ENCODE measurements at regions not wholly inside any gene's neighbourhood (a gene's known extent, or its start where the extent isn't known, plus 50 kb on each side); places are given as distances from the start of the nearest gene placed in this dataset.

DNA sequence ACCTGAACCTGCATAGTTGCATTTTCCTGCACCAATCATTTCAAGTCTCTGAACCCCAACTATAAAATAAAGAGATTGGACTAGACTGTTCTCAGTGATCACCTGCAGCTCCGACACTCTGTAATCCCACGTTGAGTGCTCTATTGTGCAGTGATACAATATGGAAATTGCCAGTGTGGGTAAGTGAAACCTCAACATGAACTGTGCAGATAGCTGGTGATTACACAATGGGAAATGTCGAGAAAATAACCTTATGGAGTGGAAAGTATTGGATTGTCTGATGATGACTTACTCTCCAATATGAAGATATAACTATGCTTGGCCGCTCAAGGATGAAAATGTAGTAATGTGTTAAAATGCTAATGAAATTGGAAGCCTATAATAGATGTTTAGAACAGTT is 293.1 kb upstream of the BRINP1 start:
- no peak for DNase-seq (ENCODE audit: low read depth, low spot score)

DNA sequence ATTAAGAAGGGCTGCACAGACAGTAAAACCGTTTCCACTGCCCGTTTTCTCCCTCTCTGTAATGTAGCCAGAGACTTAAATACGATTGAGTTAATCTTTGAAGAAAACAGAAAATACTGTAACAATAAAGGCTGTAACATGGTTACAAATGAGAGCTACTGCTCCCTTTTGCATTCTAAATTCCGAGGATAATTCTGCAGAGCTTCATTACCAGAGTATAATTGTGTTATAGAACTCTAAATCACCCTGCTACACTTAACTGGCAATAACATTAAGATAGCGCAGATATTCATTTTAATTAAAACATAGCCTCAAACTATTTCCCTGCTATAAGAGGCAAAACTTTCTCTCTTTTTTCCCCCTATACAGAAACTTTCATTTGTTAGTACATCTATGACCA is 283.7 kb upstream of the BRINP1 start:
- no peak for DNase-seq (ENCODE audit: low read depth, low spot score)

DNA sequence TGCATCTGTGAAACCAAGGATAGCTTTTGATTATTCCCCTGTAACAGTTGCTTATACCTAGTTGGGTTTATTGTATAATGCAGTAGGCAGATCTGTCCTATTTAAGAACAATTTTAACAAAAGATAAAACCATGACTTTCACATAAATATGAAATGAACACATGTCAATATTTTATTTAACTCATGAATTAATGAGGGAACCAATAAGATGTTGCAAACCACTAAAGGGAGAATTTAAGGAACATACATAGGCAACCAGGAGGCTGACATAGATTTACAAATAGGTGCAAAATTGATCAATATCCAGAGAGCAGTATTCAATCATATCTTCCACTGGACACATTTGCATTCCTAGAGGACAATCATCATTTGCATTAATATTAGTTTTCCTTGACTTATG is 280.0 kb upstream of the BRINP1 start:
- no peak for DNase-seq (ENCODE audit: low read depth, low spot score)

DNA sequence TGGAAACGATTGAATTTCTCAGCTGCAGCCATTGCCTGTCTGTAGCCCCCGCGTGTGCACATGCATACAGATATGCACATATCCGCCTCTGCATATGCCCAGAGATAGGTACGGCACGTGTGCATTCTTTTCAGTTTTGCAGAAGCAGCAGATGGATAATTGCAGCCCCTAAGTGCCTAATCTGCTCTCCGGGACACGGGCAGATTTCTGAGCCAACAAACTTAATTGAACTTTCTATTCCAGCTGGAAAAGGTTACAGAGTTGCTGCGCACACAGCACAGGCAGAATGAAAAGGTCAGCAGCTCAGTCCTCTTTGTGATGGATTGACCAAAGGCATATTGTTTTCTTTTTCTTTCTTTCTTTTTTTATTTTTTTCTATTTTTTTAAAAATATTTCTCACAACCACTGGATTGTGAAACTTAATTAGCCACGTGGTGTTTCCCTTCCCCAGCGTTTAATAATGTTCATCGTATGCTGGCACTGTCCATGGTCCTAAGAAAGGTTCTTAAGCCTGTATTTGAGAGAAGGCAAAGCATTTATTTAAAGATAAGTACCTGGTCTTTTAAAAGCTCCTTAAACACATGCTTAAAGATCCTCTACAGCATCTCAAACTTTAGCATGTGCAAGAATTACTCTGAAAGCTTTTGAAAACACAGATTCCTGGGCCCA is 270.2 kb upstream of the BRINP1 start:
- no peak for DNase-seq (ENCODE audit: low read depth, low spot score)

DNA sequence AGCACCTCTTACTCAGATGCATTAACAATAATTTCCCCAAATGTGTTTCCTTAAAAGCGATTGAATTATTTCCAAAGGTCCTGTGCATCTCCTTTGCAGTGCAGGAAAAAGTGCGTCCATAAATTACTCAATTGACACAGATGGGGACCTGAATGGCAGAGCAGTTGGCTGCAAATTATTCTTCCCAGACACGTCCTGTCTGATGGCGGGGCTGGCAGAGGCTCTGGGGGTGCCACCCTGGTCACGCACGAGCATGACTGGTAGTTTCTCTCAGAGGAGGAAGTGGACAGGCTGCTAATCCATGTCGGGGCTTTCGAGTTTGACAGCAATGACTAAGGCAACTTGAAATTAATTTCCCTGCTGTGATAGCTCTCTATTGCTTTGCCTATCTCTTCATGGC is 264.8 kb upstream of the BRINP1 start:
- no peak for DNase-seq (ENCODE audit: low read depth, low spot score)

DNA sequence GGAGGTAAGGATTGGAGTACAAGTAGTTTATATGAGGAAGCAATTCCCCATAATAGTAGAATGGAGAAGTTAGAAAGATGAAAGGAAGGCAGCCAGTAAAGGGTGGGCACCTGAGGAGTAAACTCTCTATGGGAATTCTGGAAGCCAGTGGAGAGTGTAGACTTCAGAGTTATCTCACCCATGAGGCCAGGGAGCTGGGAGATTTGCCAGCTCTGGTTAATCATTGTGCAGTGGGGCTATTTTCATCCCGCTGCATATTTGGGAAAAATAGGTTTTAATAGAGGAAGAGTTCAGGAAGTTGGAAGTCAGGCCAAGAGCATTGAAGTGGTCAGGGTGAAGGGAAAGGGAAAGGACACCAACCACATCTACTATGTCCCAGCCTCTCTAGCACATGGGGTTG is 242.3 kb upstream of the BRINP1 start:
- no peak for DNase-seq (ENCODE audit: low read depth, low spot score)

DNA sequence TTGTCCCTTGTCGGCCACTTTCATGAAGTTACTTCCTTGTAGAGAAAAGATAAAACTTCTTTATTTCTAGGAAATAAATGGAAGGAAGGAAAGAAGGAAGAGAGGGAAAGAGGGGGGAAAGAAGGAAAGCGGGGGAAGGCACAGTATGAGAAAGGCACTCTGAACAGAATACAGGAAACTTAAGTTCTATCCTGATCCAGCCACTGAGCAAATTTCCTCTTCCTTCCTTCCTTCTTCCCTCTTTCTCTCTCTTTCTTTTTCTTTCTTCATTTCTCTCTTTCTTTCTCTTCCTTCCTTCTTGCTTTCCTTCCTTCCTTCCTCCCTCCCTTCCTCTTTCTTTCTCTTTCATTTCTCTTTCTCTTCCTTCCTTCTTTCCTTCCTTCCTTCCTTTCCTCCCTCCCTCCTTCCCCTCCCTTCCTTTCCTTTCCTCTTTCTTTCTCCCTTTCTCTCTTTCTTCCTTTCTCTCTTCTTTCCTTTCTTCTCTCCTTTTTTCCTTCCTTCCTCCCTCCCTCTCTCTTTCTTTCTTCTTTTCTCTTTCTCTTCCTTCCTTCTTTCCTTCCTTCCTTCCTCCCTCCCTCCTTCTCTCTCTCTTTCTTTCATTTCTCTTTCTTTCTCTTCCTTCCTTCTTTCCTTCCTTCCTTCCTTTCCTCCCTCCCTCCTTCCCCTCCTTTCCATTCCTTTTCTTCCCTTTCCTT is 240.2 kb upstream of the BRINP1 start:
- no peak for DNase-seq (ENCODE audit: low read depth, low spot score)

DNA sequence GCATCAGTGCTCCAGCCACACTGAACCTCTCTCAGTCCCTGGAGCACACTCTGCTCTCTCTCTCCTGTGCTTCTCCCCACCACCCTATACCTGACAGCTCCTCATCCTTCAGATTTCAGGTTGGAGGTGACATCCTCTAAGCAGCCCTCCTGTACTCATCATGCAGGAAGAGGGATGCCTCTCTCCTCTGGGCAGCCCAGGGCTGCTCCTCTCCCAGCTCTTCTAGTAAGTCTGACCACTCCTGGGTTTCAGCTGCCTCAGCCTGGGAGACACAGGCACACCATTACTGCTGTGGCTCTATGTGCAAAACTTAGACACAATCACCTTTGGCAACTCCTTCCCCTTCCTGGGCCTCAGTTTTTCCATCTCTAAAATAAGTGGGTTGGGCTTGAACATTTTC is 232.4 kb upstream of the BRINP1 start:
- no peak for DNase-seq (ENCODE audit: low read depth, low spot score)

DNA sequence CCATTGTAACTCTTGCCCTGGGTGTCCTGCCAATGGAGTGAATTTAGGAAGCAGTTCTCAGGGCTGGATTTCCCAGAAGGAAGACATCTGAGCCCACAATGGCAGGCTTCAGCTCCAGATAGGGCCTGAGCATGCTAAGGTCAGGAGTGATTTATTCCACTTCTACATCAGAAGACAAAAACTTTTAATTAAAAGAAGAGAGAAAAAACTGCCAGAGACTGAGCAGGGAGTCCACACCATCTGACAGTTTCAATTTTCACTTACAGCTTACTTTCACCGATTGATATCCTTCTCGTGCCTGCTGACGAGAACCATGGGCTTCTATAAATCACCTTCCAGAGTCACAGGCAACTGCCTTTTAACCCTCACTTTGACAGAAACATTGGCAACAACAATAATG is 228.3 kb upstream of the BRINP1 start:
- no peak for DNase-seq (ENCODE audit: low read depth, low spot score)

DNA sequence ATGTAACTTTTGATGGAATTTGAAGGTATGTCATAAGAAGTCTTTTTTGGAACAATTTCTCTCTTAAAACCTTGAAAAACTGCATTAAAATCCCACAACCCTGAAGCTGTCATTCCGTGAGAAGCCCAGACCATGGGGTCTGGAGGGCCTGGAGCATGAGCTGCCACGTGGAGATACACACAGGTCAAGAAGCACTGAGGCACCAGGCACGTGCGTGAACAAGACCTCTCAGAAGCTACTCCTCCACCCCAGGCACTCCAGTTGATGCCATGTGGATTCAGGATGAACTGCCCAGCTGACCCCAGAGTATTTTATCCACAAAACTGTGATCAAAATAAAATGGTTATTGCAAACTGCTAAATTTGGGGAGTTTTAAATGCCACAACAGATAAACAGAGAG is 227.5 kb upstream of the BRINP1 start:
- no peak for DNase-seq (ENCODE audit: low read depth, low spot score)

DNA sequence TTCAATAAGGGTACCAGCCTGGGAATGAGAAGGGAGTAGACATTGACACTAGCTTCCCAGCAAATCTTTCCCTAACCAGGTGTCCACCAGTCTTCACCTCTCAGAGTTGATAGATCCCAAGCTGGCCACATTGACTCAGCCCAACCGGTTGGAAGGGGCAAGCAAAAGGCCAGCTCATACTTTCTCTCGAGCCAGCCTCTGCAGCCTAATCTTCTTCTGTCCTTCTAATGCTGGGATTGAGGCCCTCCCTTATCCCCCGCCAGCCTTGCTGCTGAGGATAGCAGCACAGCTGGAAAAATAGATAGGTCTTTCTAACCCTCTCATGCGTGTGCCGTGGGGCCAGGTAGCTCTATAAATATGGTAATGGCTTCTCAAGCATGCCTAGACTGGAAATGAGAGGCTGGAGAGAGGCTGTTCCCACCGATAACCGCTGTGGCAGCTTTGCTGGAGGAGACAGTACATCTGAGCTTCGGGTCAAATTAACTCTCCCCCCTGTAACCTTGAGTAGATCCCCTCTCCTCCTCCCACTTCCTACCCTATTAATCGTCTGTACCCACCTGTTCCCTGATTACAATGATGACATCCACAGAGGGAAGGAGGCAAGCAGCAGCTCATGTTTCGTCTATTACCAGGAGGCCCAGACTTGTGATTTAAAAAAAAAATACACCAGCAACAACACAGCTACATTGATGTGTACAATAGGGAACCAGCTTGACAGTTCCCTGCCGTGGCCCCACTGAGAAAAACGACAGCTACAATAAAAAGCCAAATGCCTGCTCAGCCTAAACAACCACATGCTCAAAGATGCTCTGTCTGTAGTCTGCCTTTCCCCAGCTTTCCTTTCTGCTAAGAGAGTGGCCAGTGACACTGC is 219.9 kb upstream of the BRINP1 start:
- no peak for DNase-seq (ENCODE audit: low read depth, low spot score)

DNA sequence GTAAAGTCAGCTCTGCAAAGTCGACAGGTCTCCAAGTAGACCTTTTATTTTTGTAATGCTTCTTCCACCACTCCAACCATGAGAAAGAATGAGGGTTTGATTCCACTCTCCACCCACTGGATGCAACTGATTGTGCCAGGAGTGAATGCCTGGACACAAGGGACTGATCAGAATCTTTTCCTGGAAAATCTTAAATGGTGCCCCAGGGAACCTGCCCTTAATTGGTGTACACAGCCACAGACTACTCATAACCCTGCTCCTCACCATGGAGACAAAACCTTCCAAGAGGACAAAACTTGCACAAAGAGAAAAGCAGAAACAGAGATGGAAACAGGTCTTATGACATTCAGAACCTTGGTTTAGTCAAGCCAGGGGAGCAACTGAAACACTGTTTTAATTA is 208.6 kb upstream of the BRINP1 start:
- no peak for DNase-seq (ENCODE audit: low read depth, low spot score)

DNA sequence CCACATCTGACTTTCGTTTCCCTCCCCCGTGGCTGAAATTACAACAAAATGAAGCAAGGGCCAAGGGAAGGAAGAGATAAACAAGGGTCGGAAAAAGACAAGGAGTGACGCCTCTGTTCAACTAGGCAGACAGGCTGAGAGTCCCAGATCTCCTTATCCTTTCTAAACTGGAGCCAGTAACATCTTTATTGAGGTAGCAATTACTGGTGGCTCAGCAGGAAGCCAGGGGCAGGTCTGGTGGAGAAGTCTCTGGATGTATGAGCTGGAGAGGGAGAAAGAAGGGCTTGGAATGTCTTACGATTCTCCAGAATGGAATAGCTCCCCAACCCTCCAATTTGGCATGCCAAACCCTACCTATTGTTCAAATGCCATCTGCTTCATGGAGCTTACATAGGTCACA is 190.8 kb upstream of the BRINP1 start:
- DNase-seq (ENCODE audit: low read depth, low spot score): no peak

DNA sequence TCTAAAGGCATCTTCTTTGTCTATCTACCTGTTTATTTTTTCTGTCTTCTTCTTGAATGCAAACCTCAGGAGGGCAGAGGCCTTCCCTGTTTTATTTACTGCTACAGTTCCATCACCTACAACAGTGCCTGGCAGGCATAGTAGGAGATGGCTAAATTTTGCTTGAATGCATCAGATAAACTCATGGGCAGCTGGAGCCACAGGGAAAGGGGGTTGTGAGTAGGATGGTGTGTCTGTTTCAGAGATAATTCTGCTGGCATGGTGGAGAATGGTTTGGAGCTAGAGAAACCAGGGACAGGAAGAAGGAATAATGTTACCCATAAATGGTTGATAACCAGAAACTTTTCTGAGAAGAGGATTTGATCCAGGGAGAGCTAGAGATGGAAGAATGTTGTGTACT is 189.8 kb upstream of the BRINP1 start:
- DNase-seq (ENCODE audit: low read depth, low spot score): no peak

DNA sequence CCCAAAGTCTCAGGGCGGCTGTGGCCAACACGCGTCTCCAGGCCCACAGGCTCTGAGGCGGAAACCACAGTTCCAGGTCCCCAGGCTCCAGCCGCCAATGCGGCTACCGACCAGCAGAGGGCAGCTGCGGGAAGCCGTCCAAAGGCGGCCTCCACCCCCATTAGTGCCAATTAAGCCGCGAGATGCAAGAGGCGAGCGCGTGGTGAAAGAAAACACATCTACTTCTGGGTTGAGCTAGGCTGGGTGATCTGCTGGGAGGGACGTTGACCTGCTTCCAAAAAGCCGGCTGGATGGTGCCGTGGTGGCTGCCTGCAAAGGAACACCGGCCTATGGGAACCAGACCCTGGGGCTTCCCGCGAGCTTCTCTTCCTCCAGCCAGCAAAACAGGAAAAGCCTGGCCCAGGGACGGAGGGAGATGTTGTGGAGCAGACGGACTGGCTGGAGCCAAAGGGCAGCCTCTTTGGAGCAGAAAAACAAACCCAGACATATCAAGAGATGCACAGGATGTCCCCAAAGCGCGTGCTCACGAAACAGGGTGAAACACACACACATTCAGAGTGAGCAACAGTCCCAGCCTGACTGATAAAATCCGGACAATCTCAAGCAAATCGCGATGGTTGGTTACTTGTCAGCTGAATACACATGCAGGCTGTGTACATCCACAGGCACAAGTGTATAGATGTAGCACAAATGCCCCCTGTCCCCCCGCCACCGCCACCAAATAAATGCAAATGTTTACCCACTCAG is 187.1 kb upstream of the BRINP1 start:
- DNase-seq (ENCODE audit: low read depth, low spot score): peak; percentile 24

DNA sequence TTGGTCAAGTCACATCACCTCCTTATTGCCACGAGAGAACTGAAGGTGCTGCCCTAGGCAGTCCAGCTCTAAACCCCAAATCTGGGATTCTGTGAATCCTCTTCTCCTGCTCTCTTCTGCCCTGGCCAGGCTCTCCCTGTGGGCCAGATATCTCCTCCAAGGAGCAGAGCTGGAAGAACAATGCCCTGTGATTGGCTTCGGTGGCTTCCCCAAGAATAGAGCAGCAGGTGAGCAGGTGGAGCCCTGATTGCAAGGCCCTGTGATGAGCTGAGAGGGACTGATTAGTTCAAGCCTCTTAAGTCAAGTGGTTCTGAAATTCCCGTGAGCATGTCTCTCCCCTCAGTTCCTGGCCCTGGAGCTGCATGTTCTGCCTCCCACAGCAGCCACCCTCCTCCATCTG is 175.3 kb upstream of the BRINP1 start:
- no peak for DNase-seq (ENCODE audit: low read depth, low spot score)

DNA sequence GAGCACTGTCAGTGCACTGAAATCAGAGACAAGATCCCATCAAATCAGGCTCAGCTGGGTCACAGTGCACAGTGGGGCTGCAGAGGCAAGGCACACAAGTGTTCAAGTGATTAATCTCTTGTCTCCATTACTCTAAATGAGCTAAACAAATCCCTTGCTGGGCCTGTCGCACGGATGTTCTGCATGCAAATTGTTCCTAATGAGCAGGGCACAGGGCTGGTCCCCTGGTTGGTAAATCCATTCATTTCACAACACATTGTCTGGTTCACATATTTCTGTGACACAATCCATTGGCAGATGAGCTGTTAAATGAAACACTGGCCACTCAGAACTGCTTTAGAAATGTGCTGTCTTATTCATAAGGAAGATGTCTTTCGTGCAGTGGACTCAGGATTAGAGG is 167.9 kb upstream of the BRINP1 start:
- DNase-seq (ENCODE audit: low read depth, low spot score): no peak

DNA sequence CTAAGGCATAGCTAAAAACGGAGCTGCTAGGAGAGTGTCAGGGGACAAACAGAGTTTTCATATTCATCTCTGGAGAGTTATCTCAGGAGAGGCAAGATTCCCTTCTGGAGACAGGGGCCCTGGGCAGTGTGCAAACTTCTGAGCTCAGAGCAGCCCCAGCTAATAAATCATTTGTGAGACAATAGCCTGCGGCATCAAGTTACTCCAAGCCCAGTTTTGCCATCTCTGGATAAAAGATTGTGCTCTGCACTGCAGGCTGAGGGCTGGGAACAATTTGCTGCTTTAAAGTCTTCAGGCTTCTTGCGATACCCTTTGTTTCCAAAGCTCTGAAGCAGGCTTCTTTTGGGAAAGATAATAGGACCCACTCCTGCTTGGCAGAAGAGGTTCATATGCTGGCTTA is 164.3 kb upstream of the BRINP1 start:
- DNase-seq (ENCODE audit: low read depth, low spot score): no peak

DNA sequence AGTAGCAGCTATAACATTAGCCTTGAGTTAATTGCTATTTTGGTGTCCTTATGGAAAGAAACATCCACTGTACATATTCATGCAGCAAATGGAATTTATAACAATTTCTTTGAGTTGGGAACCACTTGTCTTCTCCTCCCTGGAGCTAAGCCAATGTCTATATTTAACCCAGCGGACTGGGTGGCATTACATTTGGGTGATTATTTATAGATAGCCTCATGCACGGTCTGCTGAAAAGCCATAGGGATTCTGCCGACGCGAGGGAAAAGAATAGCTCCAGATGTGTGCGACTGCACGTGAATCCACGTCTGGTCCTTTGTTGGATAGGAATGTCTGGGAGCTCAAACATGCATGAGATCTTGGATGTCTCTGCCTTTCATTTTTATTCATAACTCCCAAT is 157.5 kb upstream of the BRINP1 start:
- DNase-seq (ENCODE audit: low read depth, low spot score): no peak

DNA sequence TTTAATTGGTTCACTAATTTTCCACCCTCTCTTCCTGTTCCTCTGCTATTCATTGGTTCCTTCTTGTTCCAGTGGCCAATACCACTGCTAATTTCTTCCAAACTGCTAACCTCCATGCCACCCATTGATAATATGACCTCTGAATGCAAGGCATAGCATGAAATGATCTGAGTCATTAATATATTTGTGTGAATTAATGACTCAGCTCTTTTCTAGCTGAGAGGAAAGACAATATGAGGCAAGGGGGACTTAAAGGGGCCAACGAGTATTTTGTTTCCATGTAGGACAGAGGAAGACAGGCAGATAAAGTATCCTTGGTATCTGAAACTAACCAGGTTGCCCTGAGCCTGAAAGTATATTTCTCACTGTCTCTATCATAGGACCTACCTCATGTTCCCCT is 154.3 kb upstream of the BRINP1 start:
- no peak for DNase-seq (ENCODE audit: low read depth, low spot score)

DNA sequence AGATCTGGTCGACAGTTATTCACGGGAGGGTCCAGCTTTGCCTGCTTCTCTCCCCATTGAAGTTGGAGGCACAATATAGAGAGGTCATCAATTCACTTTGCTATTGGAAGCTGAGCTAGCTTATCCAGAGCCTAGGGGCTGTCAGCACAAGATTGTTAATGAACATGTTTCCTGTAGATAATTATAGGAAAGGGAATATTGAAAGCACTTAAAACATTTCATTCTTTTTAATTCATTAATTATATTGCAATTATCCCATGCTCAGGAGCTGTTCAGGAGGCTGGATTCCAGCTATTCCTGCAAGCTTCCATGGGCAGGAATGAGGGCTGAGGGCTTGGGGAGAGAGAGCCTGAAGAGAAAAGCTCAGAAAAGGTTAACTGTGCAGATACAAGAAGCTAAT is 153.1 kb upstream of the BRINP1 start:
- DNase-seq (ENCODE audit: low read depth, low spot score): no peak

Data from pulmonary artery endothelial cell (primary cell).